ENCODE measurements at regions not wholly inside any gene's neighbourhood (a gene's known extent, or its start where the extent isn't known, plus 50 kb on each side); places are given as distances from the start of the nearest gene placed in this dataset.

DNA sequence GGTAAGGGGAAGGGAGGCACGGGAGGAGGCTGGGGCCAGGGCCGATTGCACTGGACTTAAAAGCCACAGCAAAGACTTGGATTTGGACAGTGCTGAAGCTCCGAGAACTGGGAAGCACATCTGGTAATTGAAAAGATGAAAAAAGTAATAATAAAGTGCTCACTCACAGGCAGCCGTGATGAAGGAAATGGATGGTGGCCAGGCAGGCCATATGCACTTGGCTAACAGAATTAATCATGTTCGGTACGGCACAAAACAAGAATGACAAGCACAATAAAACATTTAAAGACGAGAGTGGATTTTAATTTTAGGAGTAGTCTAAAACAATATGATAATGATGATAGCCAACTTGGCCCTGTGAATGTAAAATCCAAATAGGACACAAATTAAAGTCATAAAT lies 154.3 kb downstream of the VRK1 start:
- TF ChIP-seq, protein P1, sequence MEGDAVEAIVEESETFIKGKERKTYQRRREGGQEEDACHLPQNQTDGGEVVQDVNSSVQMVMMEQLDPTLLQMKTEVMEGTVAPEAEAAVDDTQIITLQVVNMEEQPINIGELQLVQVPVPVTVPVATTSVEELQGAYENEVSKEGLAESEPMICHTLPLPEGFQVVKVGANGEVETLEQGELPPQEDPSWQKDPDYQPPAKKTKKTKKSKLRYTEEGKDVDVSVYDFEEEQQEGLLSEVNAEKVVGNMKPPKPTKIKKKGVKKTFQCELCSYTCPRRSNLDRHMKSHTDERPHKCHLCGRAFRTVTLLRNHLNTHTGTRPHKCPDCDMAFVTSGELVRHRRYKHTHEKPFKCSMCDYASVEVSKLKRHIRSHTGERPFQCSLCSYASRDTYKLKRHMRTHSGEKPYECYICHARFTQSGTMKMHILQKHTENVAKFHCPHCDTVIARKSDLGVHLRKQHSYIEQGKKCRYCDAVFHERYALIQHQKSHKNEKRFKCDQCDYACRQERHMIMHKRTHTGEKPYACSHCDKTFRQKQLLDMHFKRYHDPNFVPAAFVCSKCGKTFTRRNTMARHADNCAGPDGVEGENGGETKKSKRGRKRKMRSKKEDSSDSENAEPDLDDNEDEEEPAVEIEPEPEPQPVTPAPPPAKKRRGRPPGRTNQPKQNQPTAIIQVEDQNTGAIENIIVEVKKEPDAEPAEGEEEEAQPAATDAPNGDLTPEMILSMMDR (IDR thresholded peaks at IDR 0.05), result no peak
- no peak for TF ChIP-seq POLR2AphosphoS5 (IDR thresholded peaks at IDR 0.05)

Measured in breast epithelium (tissue), 3 donors.